Mucosa of descending colon (tissue), 3 donors: ENCODE measurements at regions not wholly inside any gene's neighbourhood (a gene's known extent, or its start where the extent isn't known, plus 50 kb on each side); places are given as distances from the start of the nearest gene placed in this dataset.

Experiments
- ATAC-seq: fragments of 200-7000 bp; cut with Tn5 transposase; one replicate; pipeline ENCODE4 v1.9.1; 2020; ENCODE audit warnings: mild to moderate bottlenecking, moderate library complexity
- DNase-seq, 3 donors: peaks; one replicate each; pipeline ENCODE4 v3.0.0-alpha.2; 2020
- H3K36me3 ChIP-seq: fragments of 200-600 bp; one replicate; pipeline ENCODE4 v1.8.0; 2021; ENCODE audit warnings: low read depth, mild to moderate bottlenecking
- H3K4me1 ChIP-seq: fragments of 200-600 bp; one replicate; pipeline ENCODE4 v1.8.0; 2021; ENCODE audit warnings: low read depth, mild to moderate bottlenecking
- H3K4me3 ChIP-seq: fragments of 200-600 bp; one replicate; pipeline ENCODE4 v1.8.0; 2021; ENCODE audit warnings: mild to moderate bottlenecking
- H3K9me3 ChIP-seq: fragments of 200-600 bp; one replicate; pipeline ENCODE4 v1.8.0; 2021; ENCODE audit warnings: mild to moderate bottlenecking
- CTCF ChIP-seq: fragments of 200-600 bp; IDR thresholded peaks from one replicate; pipeline ENCODE4 v1.8.0; 2022; ENCODE audit warnings: antibody characterized with exemption, mild to moderate bottlenecking
- intact Hi-C, 2 donors: fragments of 100-400 bp; cut with DNase I in 1 of 2; cut with micrococcal nuclease in 1 of 2; formaldehyde crosslinking; loops; one replicate each; pipeline versions ENCODE4 v1.11.0 to v1.11.1; 2022; cut with DNase I, micrococcal nuclease
- donor health status: DM: no; HTN: no; CAD: no; lungs with moderate emphysema.
- donor health status: DM: no; HTN: no; CAD: no.
- donor health status: DM: no; HTN: yes; CAD: no.

DNA sequence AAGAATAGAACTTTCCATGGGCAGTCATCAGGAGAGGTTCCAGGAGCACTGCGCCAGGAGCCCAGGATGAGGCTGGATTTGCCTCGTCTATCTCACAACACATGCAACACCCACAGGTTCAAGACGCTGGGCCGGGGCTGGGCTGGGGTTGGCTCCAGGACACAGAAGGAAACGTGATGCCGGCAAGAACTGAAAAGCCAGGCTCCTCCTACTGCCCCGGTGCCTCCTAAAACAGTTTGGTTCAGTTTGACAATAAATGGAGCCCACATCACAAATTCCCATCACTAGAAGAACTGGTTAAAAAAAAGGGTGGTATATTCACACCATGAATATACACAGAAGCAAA is 75.9 kb downstream of the INHBB start:
- Histone ChIP-seq H3K9me3 (no peaks in the 10 kb centered on the region), H3K4me3 (no peak overlapping the region), H3K36me3 (no peaks in the 10 kb centered on the region), H3K4me1 (no peaks in the 10 kb centered on the region)
- TF ChIP-seq CTCF, result no peak
- ATAC-seq (no peak), DNase-seq (no peak)
- intact Hi-C loops, result no loop called here

- H3K4me1 ChIP-seq, result no peaks in the 10 kb centered on the region
- ATAC-seq (no peak), DNase-seq (no peak)
- no peaks in the 10 kb centered on the region for H3K9me3 ChIP-seq
- no peak for TF ChIP-seq CTCF
- intact Hi-C loops, result no loop called here
- H3K4me3 ChIP-seq, result no peak overlapping the region
- H3K36me3 ChIP-seq, result no peaks in the 10 kb centered on the region
These were observed 76.7 kb downstream of the INHBB start for GRCh38 chr2:120422465-120423160.

GRCh38 chr2:120423167-120423943 is 77.4 kb downstream of the INHBB start:
- intact Hi-C loops, result no loop called here
- TF ChIP-seq CTCF, result no peak
- H3K4me1 ChIP-seq, result no peaks in the 10 kb centered on the region
- H3K36me3 ChIP-seq, result no peaks in the 10 kb centered on the region
- ATAC-seq (no peak), DNase-seq (no peak)
- H3K9me3 ChIP-seq, result no peaks in the 10 kb centered on the region
- H3K4me3 ChIP-seq, result no peak overlapping the region

GRCh38 chr2:120424274-120424796 is 78.4 kb downstream of the INHBB start:
- H3K4me3 ChIP-seq, result no peak overlapping the region
- H3K36me3 ChIP-seq, result no peaks in the 10 kb centered on the region
- no peaks in the 10 kb centered on the region for H3K9me3 ChIP-seq
- H3K4me1 ChIP-seq, result no peaks in the 10 kb centered on the region
- no peak for ATAC-seq
- intact Hi-C loops, result no loop called here
- TF ChIP-seq CTCF, result no peak
- DNase-seq, result no peak

DNA sequence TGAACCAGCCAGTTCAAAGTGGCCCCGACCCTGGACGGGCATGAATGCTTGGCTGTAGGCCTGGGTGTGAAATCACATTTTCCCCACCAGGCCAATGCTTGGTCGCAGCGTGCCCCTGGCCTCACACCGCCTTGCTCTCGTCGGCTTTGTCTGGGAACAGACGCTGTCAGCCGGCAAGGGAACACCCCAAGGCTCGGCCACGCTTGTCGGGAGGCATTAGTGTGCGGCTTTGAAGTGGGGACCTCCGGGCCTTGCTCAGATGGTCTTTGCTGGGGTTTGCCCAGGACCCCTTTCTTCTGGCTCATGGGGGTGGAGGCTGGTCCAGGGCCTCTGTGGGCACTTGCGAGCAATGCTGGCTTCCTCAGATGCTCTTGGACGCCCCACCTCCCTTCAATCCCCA is 79.1 kb downstream of the INHBB start:
- DNase-seq (no peak), ATAC-seq (no peak)
- Histone ChIP-seq H3K36me3 (no peaks in the 10 kb centered on the region), H3K4me3 (no peak overlapping the region), H3K4me1 (no peaks in the 10 kb centered on the region), H3K9me3 (no peaks in the 10 kb centered on the region)
- intact Hi-C loops, result no loop called here
- no peak for TF ChIP-seq CTCF
